ENCODE measurements at regions not wholly inside any gene's neighbourhood (a gene's known extent, or its start where the extent isn't known, plus 50 kb on each side); places are given as distances from the start of the nearest gene placed in this dataset.

GRCh38 chr15:70215951-70216350 lies 118.2 kb upstream of the TLE3 start:
- TF ChIP-seq CTCF (IDR thresholded peaks at IDR 0.05): no peak
- no peak for TF ChIP-seq POLR2AphosphoS5 (IDR thresholded peaks at IDR 0.05)
- TF ChIP-seq POLR2A (IDR thresholded peaks at IDR 0.05): no peak
